ENCODE measurements at regions not wholly inside any gene's neighbourhood (a gene's known extent, or its start where the extent isn't known, plus 50 kb on each side); places are given as distances from the start of the nearest gene placed in this dataset.

- no peak for DNase-seq
- H3K27ac Mint-ChIP-seq: no peak overlapping the region
- no peaks in the 10 kb centered on the region for H3K9me3 Mint-ChIP-seq
- peaks cover 0 to 3% of the 10 kb centered on the region in 2 donors for H3K27me3 Mint-ChIP-seq
- H3K4me3 Mint-ChIP-seq: no peak overlapping the region
- Histone ChIP-seq H3K36me3 (ENCODE audit: control insufficient read depth in 2 of 2, extremely low read depth in 1 of 2, insufficient read depth in 1 of 2, low read length in 1 of 2) (no peaks in the 10 kb centered on the region), H3K4me3 (ENCODE audit: control insufficient read depth in 1 of 2, extremely low read depth in 1 of 2, low read length in 1 of 2) (no peak overlapping the region), H3K9me3 (no peaks in the 10 kb centered on the region), H3K27ac (ENCODE audit: low read length) (no peak overlapping the region), H3K4me1 (ENCODE audit: control insufficient read depth in 1 of 2, extremely low read depth in 1 of 2, insufficient read depth in 2 of 2, low read length in 2 of 2) (no peaks in the 10 kb centered on the region), H3K27me3 (replicated peaks in 1 of 2; ENCODE audit: control insufficient read depth in 2 of 2, extremely low read depth in 1 of 2, insufficient read depth in 2 of 2, low read length in 1 of 2) (no peaks in the 10 kb centered on the region)
- peaks cover 0 to 7% (median 3%) of the 10 kb centered on the region in 3 donors for H3K4me1 Mint-ChIP-seq
- no peak for ATAC-seq (replicated peaks in 1 of 4)
- WGBS (ENCODE audit: insufficient coverage): 83% methylated on average over 2 of the region's 3 CpGs
- CTCF ChIA-PET: no interaction called here
- POLR2A ChIA-PET: no interaction called here
- no peaks in the 10 kb centered on the region for H3K36me3 Mint-ChIP-seq
Measured at GRCh38 chr14:98770151-98770550, 501.8 kb downstream of the BCL11B start.

GRCh38 chr14:98773814-98774213 is 498.2 kb downstream of the BCL11B start:
- 95% methylated on average over 4 of the region's 5 CpGs for WGBS (ENCODE audit: insufficient coverage)
- H3K27me3 ChIP-seq (replicated peaks in 1 of 2; ENCODE audit: control insufficient read depth in 2 of 2, extremely low read depth in 1 of 2, insufficient read depth in 2 of 2, low read length in 1 of 2): peaks cover 0 to 2% of the 10 kb centered on the region in 2 experiments
- H3K4me3 ChIP-seq (ENCODE audit: control insufficient read depth in 1 of 2, extremely low read depth in 1 of 2, low read length in 1 of 2): no peak overlapping the region
- H3K9me3 Mint-ChIP-seq: no peaks in the 10 kb centered on the region
- CTCF ChIA-PET: no interaction called here
- peaks cover 2 to 3% of the 10 kb centered on the region in 2 donors for H3K27me3 Mint-ChIP-seq
- no peak overlapping the region for H3K4me3 Mint-ChIP-seq
- H3K4me1 Mint-ChIP-seq: peaks cover 0 to 7% (median 0%) of the 10 kb centered on the region in 3 donors
- POLR2A ChIA-PET: no interaction called here
- H3K36me3 Mint-ChIP-seq: no peaks in the 10 kb centered on the region
- H3K27ac Mint-ChIP-seq: no peak overlapping the region
- H3K27ac ChIP-seq (ENCODE audit: low read length): no peak overlapping the region
- no peaks in the 10 kb centered on the region for H3K36me3 ChIP-seq (ENCODE audit: control insufficient read depth in 2 of 2, extremely low read depth in 1 of 2, insufficient read depth in 1 of 2, low read length in 1 of 2)
- no peak for DNase-seq
- H3K9me3 ChIP-seq: no peaks in the 10 kb centered on the region
- no peak for ATAC-seq (replicated peaks in 1 of 4)
- H3K4me1 ChIP-seq (ENCODE audit: control insufficient read depth in 1 of 2, extremely low read depth in 1 of 2, insufficient read depth in 2 of 2, low read length in 2 of 2): no peaks in the 10 kb centered on the region

- CTCF ChIA-PET: interaction anchor here in 1 of 2 donors (0.6 kb wide), 1 partner anchor 223 kb away, joined by 3 read pairs; no protein-coding TSS in a partner anchor
Measured at GRCh38 chr14:98775892-98776291, 496.1 kb downstream of the BCL11B start.

GRCh38 chr14:98782062-98782461 is 489.9 kb downstream of the BCL11B start:
- Histone ChIP-seq H3K27ac (ENCODE audit: low read length) (no peak overlapping the region), H3K27me3 (replicated peaks in 1 of 2; ENCODE audit: control insufficient read depth in 2 of 2, extremely low read depth in 1 of 2, insufficient read depth in 2 of 2, low read length in 1 of 2) (no peaks in the 10 kb centered on the region), H3K4me1 (ENCODE audit: control insufficient read depth in 1 of 2, extremely low read depth in 1 of 2, insufficient read depth in 2 of 2, low read length in 2 of 2) (no peaks in the 10 kb centered on the region), H3K9me3 (no peaks in the 10 kb centered on the region), H3K4me3 (ENCODE audit: control insufficient read depth in 1 of 2, extremely low read depth in 1 of 2, low read length in 1 of 2) (no peak overlapping the region), H3K36me3 (ENCODE audit: control insufficient read depth in 2 of 2, extremely low read depth in 1 of 2, insufficient read depth in 1 of 2, low read length in 1 of 2) (no peaks in the 10 kb centered on the region)
- WGBS (ENCODE audit: insufficient coverage): 90% methylated on average over 3 of the region's 5 CpGs
- no peak for ATAC-seq (replicated peaks in 1 of 4)
- H3K4me3 Mint-ChIP-seq: no peak overlapping the region
- no peak for DNase-seq
- no peaks in the 10 kb centered on the region for H3K36me3 Mint-ChIP-seq
- CTCF ChIA-PET: no interaction called here
- POLR2A ChIA-PET: no interaction called here
- H3K4me1 Mint-ChIP-seq: no peaks in the 10 kb centered on the region
- no peak overlapping the region for H3K27ac Mint-ChIP-seq
- no peaks in the 10 kb centered on the region for H3K27me3 Mint-ChIP-seq
- H3K9me3 Mint-ChIP-seq: peaks cover 0 to 9% (median 6%) of the 10 kb centered on the region in 3 donors

More at GRCh38 chr14:98775892-98776291, 496.1 kb downstream of the BCL11B start:
- H3K4me3 Mint-ChIP-seq: no peak overlapping the region
- H3K27ac Mint-ChIP-seq: no peak overlapping the region
- DNase-seq: no peak
- Histone ChIP-seq H3K4me1 (ENCODE audit: control insufficient read depth in 1 of 2, extremely low read depth in 1 of 2, insufficient read depth in 2 of 2, low read length in 2 of 2) (no peaks in the 10 kb centered on the region), H3K27ac (ENCODE audit: low read length) (no peak overlapping the region), H3K36me3 (ENCODE audit: control insufficient read depth in 2 of 2, extremely low read depth in 1 of 2, insufficient read depth in 1 of 2, low read length in 1 of 2) (no peaks in the 10 kb centered on the region), H3K4me3 (ENCODE audit: control insufficient read depth in 1 of 2, extremely low read depth in 1 of 2, low read length in 1 of 2) (no peak overlapping the region), H3K9me3 (no peaks in the 10 kb centered on the region), H3K27me3 (replicated peaks in 1 of 2; ENCODE audit: control insufficient read depth in 2 of 2, extremely low read depth in 1 of 2, insufficient read depth in 2 of 2, low read length in 1 of 2) (peaks cover 0 to 2% of the 10 kb centered on the region in 2 experiments)
- peaks cover 0 to 7% (median 0%) of the 10 kb centered on the region in 3 donors for H3K4me1 Mint-ChIP-seq
- H3K27me3 Mint-ChIP-seq: peaks cover 2 to 3% of the 10 kb centered on the region in 2 donors
- no peaks in the 10 kb centered on the region for H3K9me3 Mint-ChIP-seq
- H3K36me3 Mint-ChIP-seq: no peaks in the 10 kb centered on the region
- no peak for ATAC-seq (replicated peaks in 1 of 4)
- POLR2A ChIA-PET: no interaction called here
- no CpG with 5 or more reads among the region's 2 CpGs for WGBS (ENCODE audit: insufficient coverage)

GRCh38 chr14:98785578-98785977 is 486.4 kb downstream of the BCL11B start:
- Mint-ChIP-seq H3K27me3 (peaks cover 0 to 5% of the 10 kb centered on the region in 2 donors), H3K4me1 (peaks cover 0 to 10% (median 0%) of the 10 kb centered on the region in 3 donors), H3K9me3 (peaks cover 0 to 9% (median 6%) of the 10 kb centered on the region in 3 donors), H3K36me3 (no peaks in the 10 kb centered on the region), H3K4me3 (no peak overlapping the region), H3K27ac (no peak overlapping the region)
- POLR2A ChIA-PET: no interaction called here
- H3K27ac ChIP-seq (ENCODE audit: low read length): no peak overlapping the region
- H3K4me1 ChIP-seq (ENCODE audit: control insufficient read depth in 1 of 2, extremely low read depth in 1 of 2, insufficient read depth in 2 of 2, low read length in 2 of 2): no peaks in the 10 kb centered on the region
- H3K4me3 ChIP-seq (ENCODE audit: control insufficient read depth in 1 of 2, extremely low read depth in 1 of 2, low read length in 1 of 2): no peak overlapping the region
- ATAC-seq (replicated peaks in 1 of 4) (no peak), DNase-seq (no peak)
- H3K36me3 ChIP-seq (ENCODE audit: control insufficient read depth in 2 of 2, extremely low read depth in 1 of 2, insufficient read depth in 1 of 2, low read length in 1 of 2): no peaks in the 10 kb centered on the region
- no CpG with 5 or more reads among the region's 6 CpGs for WGBS (ENCODE audit: insufficient coverage)
- peaks cover 0 to 2% of the 10 kb centered on the region in 2 experiments for H3K27me3 ChIP-seq (replicated peaks in 1 of 2; ENCODE audit: control insufficient read depth in 2 of 2, extremely low read depth in 1 of 2, insufficient read depth in 2 of 2, low read length in 1 of 2)
- CTCF ChIA-PET: no interaction called here
- H3K9me3 ChIP-seq: no peaks in the 10 kb centered on the region

- Mint-ChIP-seq H3K4me1 (peaks cover 0 to 10% (median 0%) of the 10 kb centered on the region in 3 donors), H3K27me3 (peaks cover 0 to 5% of the 10 kb centered on the region in 2 donors), H3K4me3 (no peak overlapping the region), H3K27ac (no peak overlapping the region), H3K9me3 (peaks cover 0 to 9% (median 6%) of the 10 kb centered on the region in 3 donors), H3K36me3 (no peaks in the 10 kb centered on the region)
- CTCF ChIA-PET: no interaction called here
- peaks cover 0 to 2% of the 10 kb centered on the region in 2 experiments for H3K27me3 ChIP-seq (replicated peaks in 1 of 2; ENCODE audit: control insufficient read depth in 2 of 2, extremely low read depth in 1 of 2, insufficient read depth in 2 of 2, low read length in 1 of 2)
- H3K4me3 ChIP-seq (ENCODE audit: control insufficient read depth in 1 of 2, extremely low read depth in 1 of 2, low read length in 1 of 2): no peak overlapping the region
- no peaks in the 10 kb centered on the region for H3K36me3 ChIP-seq (ENCODE audit: control insufficient read depth in 2 of 2, extremely low read depth in 1 of 2, insufficient read depth in 1 of 2, low read length in 1 of 2)
- DNase-seq (no peak), ATAC-seq (replicated peaks in 1 of 4) (no peak)
- H3K4me1 ChIP-seq (ENCODE audit: control insufficient read depth in 1 of 2, extremely low read depth in 1 of 2, insufficient read depth in 2 of 2, low read length in 2 of 2): no peaks in the 10 kb centered on the region
- POLR2A ChIA-PET: no interaction called here
- WGBS (ENCODE audit: insufficient coverage): 100% methylated on average over 4 of the region's 4 CpGs
- H3K9me3 ChIP-seq: no peaks in the 10 kb centered on the region
- H3K27ac ChIP-seq (ENCODE audit: low read length): no peak overlapping the region
Measured at GRCh38 chr14:98786456-98786855, 485.5 kb downstream of the BCL11B start.

- WGBS (ENCODE audit: insufficient coverage): 80% methylated on average over 1 of the region's 3 CpGs
- POLR2A ChIA-PET: no interaction called here
- Mint-ChIP-seq H3K27me3 (peaks cover 0 to 7% of the 10 kb centered on the region in 2 donors), H3K9me3 (peaks cover 2 to 21% (median 12%) of the 10 kb centered on the region in 3 donors), H3K27ac (no peak overlapping the region), H3K4me1 (peaks cover 0 to 10% (median 0%) of the 10 kb centered on the region in 3 donors), H3K4me3 (peak overlapping the region in 1 of 3 donors; percentile 21), H3K36me3 (peaks cover 12% of the 10 kb centered on the region)
- no peak overlapping the region for H3K27ac ChIP-seq (ENCODE audit: low read length)
- H3K27me3 ChIP-seq (replicated peaks in 1 of 2; ENCODE audit: control insufficient read depth in 2 of 2, extremely low read depth in 1 of 2, insufficient read depth in 2 of 2, low read length in 1 of 2): peaks cover 0 to 2% of the 10 kb centered on the region in 2 experiments
- H3K4me1 ChIP-seq (ENCODE audit: control insufficient read depth in 1 of 2, extremely low read depth in 1 of 2, insufficient read depth in 2 of 2, low read length in 2 of 2): no peaks in the 10 kb centered on the region
- ATAC-seq (replicated peaks in 1 of 4) (no peak), DNase-seq (no peak)
- no peaks in the 10 kb centered on the region for H3K9me3 ChIP-seq
- CTCF ChIA-PET: interaction anchor here in 1 of 2 donors (1.1 kb wide), 1 partner anchor 37 kb away, joined by 3 read pairs; no protein-coding TSS in a partner anchor
- H3K4me3 ChIP-seq (ENCODE audit: control insufficient read depth in 1 of 2, extremely low read depth in 1 of 2, low read length in 1 of 2): no peak overlapping the region
- H3K36me3 ChIP-seq (ENCODE audit: control insufficient read depth in 2 of 2, extremely low read depth in 1 of 2, insufficient read depth in 1 of 2, low read length in 1 of 2): no peaks in the 10 kb centered on the region
Measured at GRCh38 chr14:98791661-98792060, 480.3 kb downstream of the BCL11B start.
